ENCODE measurements at regions not wholly inside any gene's neighbourhood (a gene's known extent, or its start where the extent isn't known, plus 50 kb on each side); places are given as distances from the start of the nearest gene placed in this dataset.
"Not testable (repeated sequence)": the region's sequence is repeated elsewhere in the genome, so short reads cannot be mapped to it uniquely, and the experiment has no call there.

DNA sequence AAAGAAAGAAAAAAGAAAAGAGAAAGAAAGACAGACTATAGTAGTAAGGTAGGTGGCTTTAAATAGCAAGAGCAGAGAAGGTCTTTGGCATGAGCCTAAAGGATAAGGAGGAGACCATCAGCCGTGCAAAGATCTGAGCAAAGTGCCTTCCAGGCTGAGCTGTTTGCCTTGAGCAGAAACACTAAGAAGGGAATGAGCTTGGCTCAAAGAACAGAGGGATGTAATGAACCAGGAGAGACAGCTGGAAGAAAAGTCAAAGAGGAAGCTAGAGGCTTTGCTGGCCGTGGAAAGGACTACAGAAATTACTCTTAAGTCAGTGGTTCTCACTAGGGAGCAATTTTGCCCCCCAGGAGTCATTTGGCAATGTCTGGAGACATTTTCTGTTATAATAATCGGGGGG lies 228.6 kb downstream of the FGFR2 start:
- DNase-seq (no peak), ATAC-seq (no peak)
- intact Hi-C loops (cut with micrococcal nuclease): no loop called here

- ATAC-seq (no peak), DNase-seq (no peak)
- intact Hi-C loops (cut with micrococcal nuclease): no loop called here
Observed at GRCh38 chr10:121371836-121372235, 226.4 kb downstream of the FGFR2 start.

DNA sequence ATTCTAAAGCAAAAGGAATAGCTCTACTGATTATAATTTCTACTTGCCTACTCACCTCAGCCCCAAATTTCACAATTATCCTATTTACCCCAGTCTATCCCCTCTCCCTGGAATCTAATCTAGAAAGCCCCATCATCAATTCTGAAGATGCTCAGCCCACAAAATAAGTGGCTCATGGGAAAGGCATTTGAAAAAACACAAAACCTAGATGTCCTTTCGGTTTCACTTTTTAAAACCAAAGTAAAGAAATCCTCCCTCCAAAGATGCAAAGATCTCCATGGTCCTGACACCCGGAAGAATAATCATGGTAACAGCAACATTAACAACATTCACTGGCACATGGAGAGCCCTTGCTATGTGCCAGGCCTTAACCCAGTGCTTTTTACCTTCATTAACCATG lies 224.8 kb downstream of the FGFR2 start:
- no peak for DNase-seq
- intact Hi-C loops (cut with micrococcal nuclease): no loop called here
- ATAC-seq: no peak

DNA sequence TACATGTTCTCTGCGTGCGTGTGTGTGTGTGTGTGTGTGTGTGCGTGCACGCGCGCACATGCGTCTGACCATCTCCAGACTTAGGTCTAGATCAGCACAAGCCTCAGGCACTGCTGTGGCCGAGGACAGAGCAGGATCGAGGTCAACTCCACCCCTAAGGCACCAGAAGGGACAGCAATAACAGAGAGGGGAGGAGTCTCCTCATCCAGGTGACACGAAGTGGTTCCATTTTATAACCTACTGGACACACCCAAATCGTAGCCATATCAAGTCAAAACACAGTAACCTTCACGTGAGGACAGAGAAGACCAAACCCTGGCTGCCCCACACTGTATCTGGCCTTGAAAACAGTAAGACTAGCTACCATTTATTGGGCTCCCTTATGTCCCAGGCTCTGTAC lies 224.1 kb downstream of the FGFR2 start:
- intact Hi-C loops (cut with micrococcal nuclease): no loop called here
- DNase-seq (no peak), ATAC-seq (no peak)

DNA sequence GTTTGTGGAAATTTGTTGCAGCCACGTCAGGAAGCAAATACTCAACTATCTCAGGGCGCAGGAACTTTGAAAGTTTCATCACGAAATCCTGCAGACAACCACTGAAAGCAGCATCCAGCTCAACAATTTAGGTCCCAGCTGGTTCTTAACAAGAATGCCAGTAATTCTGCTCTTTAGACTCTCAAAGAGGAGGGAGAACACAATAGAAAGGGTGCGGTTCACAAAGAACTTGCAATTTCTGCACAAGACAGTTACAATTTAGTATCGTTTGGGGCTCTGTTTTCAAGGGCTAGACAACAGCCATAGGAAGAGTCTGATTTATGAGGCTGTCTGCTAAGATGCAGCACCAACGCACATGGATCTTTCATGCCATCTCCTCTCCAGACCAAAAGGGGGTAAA lies 223.1 kb downstream of the FGFR2 start:
- no peak for DNase-seq
- intact Hi-C loops (cut with micrococcal nuclease): no loop called here
- no peak for ATAC-seq

DNA sequence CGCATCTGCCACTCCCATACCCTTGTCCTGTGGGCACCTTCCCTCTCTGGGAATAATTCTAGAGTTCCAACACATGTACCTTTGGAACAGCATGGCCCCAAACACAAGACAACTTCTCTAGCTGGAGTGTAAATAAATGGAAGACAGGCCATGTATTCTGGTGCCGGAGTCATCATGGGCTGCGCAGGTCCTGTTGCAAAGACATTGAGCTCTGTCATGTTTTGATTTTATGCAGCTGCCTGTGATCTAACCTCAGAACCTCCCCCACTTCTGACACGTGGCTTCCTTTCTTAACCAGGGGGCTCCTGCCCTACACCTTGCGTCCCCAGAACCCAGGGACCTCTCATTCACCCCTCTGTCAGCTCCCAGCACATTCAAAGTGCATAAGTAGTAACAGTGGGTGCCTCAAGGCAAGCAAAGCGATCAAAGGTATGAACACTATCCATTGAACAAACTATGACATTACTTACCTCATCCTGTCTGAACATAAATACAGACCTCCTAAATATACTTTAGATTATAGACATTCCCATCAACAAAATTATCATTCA lies 219.9 kb downstream of the FGFR2 start:
- intact Hi-C loops (cut with micrococcal nuclease): no loop called here
- DNase-seq (no peak), ATAC-seq (no peak)

GRCh38 chr10:121379013-121379412 lies 219.2 kb downstream of the FGFR2 start:
- ATAC-seq (no peak), DNase-seq (no peak)
- intact Hi-C loops (cut with micrococcal nuclease): no loop called here

DNA sequence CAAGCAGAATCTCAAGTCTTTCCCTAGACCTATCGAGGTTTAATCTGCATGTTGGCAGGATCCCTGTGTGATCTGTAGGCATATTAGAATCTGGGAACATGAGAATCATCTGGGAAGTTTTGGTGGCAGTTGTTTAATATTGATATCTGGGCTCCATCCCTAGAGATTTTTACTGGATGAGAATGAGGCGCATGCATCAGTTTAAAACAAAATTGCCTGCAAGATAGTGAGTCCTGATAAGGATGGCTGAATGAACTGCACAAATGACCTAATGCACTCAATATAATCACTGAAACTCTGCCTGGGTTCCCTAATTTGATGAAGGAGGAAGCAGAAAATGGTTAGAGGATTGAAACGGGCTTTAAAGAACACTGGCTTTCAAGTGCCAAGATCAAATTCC lies 218.0 kb downstream of the FGFR2 start:
- no peak for DNase-seq
- intact Hi-C loops (cut with micrococcal nuclease): no loop called here
- no peak for ATAC-seq

DNA sequence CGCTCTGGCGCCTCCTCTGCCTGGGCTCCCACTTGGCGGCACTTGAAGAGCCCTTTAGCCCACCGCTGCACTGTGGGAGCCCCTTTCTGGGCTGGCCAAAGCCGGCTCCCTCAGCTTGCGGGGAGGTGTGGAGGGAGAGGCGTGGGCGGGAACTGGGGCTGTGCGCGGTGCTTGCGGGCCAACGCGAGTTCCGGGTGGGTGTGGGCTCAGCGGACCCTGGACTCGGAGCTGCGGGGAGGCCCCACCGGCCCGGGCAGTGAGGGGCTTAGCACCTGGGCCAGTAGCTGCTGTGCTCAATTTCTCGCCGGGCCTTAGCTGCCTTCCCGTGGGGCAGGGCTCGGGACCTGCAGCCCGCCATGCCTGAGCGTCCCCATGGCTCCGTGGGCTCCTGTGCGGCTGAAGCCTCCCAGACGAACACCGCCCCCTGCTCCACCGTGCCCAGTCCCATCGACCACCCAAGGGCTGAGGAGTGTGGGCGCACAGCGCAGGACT lies 216.2 kb downstream of the FGFR2 start:
- intact Hi-C loops (cut with micrococcal nuclease); ATAC-seq; DNase-seq: not testable (repeated sequence)

- intact Hi-C loops (cut with micrococcal nuclease): no loop called here
- ATAC-seq (no peak), DNase-seq (no peak)
Observed at GRCh38 chr10:121385136-121385535, 213.1 kb downstream of the FGFR2 start.

DNA sequence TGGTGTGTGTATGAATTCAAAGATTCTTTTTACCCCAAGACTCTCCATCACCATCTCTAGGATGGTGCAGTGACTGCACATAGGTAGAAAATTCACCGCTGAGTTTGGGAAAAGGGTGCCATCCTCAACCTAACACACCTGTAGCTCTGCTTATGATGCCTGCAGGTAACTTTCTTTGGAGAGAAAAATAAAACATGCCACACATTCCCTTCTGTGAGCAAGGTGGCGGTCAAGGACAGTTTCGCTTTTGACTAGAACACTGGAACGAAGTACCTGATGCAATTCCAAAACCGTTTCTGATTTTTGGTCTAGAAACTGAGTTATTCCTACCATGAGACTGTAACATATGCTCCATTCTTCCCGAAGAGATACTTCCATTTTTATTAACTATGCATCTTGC lies 205.6 kb downstream of the FGFR2 start:
- DNase-seq (no peak), ATAC-seq (no peak)
- intact Hi-C loops (cut with micrococcal nuclease): no loop called here

DNA sequence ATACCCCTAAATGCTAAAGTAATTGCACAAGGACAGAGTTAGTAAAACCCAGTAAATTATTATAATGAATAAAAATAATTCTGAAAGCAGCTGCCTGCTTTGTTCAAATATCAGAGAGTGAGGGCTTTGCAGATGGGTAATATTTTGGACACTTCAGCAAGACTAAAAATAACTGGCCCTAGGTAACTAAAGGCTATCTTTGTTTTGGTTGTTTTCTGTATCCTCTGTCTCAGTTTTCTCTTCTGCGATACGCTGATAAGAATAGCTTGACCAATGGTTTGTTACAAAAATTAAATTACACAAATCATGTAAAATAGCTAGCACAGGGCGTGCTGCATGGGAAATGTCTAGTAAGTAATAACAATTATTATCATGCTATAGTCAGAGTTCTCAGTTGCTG lies 204.7 kb downstream of the FGFR2 start:
- intact Hi-C loops (cut with micrococcal nuclease): no loop called here
- no peak for DNase-seq
- ATAC-seq: peak; percentile 50

DNA sequence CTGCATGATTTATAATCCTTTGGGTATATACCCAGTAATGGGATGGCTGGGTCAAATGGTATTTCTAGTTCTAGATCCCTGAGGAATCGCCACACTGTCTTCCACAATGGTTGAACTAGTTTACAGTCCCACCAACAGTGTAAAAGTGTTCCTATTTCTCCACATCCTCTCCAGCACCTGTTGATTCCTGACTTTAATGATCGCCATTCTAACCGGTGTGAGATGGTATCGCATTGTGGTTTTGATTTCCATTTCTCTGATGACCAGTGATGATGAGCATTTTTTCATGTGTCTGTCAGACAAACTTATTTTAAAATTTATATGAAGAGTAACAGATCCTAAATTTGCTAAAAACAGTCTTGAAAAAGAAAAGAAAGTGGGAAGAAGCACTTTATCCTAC lies 197.7 kb downstream of the FGFR2 start:
- DNase-seq; intact Hi-C loops (cut with micrococcal nuclease); ATAC-seq: not testable (repeated sequence)

- ATAC-seq (no peak), DNase-seq (no peak)
- intact Hi-C loops (cut with micrococcal nuclease): no loop called here
Observed at GRCh38 chr10:121403527-121403926, 194.7 kb downstream of the FGFR2 start.

GRCh38 chr10:121404611-121405010 lies 193.6 kb downstream of the FGFR2 start:
- no peak for ATAC-seq
- no peak for DNase-seq
- intact Hi-C loops (cut with micrococcal nuclease): no loop called here

- ATAC-seq: peak; percentile 47
- no peak for DNase-seq
- intact Hi-C loops (cut with micrococcal nuclease): no loop called here
Observed at GRCh38 chr10:121405096-121405495, 193.1 kb downstream of the FGFR2 start.

- DNase-seq: no peak
- no peak for ATAC-seq
- intact Hi-C loops (cut with micrococcal nuclease): no loop called here
Observed at GRCh38 chr10:121405549-121405948, 192.7 kb downstream of the FGFR2 start.

DNA sequence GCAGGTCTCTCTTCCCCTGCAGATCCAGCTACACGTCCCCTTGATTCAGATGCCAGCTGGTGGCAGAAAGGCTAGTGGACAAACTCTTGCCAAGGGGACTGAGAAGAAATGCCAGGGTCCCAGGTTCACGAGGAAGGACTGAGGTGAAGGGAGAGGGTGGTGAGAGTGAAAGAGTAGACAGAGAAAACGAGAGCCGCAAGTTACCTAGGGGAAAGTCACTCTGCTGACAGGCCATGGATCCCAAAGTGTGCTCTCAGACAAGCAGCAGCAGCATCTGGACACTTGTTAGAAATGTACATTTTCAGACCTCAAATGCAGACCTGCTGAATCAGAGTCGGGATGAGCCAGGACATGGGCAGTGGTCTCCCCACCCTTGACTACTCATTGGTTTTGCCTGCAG lies 192.3 kb downstream of the FGFR2 start:
- intact Hi-C loops (cut with micrococcal nuclease): no loop called here
- no peak for DNase-seq
- ATAC-seq: no peak

DNA sequence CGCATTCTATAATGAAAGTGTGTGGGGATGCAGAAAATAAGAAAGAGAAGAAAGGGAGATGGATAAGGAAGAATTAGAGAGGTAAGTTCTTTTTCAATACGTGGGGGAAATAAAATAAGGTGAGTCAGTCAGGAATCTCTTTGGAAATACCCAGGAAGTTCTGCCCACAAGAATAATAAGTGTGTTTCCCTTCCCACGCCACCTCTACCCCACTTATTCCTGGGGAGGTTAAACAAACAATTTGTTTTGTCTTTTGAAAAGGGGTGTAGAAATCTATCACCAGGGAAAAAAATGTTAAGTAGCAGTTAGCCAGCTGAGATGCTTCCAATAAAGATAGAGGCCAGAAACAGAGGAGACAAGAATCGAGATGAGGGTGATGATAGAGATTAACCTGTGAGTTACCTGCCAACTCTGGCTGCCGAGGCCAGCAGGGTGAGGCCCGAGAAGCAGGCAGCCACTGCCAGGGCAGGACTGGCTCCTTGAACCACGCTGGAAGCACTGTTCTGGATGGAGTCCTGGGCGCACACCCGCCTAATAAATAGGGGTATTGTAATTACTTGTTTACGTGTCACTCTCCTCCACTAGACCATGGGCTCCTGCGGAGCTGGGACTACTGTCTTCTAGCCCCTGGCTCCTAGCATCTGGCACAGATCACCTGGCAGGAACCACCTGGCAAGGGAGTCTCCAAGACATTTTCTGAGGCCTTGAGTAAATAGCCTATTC lies 191.3 kb downstream of the FGFR2 start:
- ATAC-seq (no peak), DNase-seq (no peak)
- intact Hi-C loops (cut with micrococcal nuclease): no loop called here

GRCh38 chr10:121409466-121410104 lies 188.7 kb downstream of the FGFR2 start:
- ATAC-seq: no peak
- intact Hi-C loops (cut with micrococcal nuclease): no loop called here
- DNase-seq: no peak

DNA sequence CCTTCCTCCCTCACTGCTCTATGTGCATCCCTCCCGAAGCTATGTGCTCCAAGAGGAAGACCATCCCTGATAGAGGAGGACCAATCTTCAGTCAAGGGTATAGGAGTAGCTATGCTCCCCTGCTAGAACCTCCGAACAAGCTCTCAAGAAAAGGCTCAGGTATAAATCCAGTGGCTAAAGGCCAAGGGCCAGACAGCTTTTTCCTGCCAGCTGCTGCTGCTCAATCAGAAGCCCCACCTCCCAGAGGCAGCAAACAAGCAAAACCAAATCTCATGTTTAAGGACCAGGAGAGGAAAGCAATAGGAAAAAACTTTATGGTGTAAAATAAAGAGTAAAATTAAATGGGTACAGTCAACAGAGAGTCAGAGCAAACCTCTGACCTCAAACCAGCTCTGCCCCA lies 187.2 kb downstream of the FGFR2 start:
- intact Hi-C loops (cut with micrococcal nuclease): no loop called here
- ATAC-seq: no peak
- DNase-seq: no peak
